ENCODE measurements at regions not wholly inside any gene's neighbourhood (a gene's known extent, or its start where the extent isn't known, plus 50 kb on each side); places are given as distances from the start of the nearest gene placed in this dataset.

DNA sequence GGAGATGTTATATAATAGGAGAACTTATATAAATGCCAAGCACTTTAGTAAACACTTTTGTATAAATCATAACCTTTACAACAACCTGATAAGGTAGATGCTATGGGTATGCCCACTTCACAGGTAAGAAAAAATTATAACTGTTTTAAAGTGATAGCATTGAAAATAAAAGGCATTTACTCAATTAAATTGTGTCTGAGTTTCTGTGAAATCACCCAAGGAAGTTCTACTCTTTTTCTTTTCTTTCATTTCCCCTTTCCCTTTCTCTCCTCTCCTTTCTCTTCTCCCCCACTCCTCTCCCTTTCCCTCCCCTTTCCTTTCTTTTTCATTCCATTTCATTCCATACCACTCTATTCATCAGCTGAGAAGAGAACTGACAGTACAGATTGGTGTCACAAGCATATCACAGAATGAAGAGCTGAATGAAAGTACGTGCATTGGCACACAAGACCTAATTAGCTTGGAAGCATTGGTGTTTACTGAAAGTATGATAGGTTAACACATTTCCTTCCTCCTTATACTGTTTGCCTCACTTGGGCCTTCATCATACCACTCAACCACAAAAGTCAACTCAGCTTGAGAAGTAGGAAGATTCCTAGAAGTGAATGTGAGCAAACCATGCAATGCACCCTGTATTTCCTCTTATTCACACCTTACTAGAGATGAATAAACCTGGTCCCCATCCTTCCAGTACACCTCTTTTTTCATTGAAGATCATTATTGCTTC is 117.9 kb upstream of the AGR3 start:
- dilution Hi-C loops (cut with MboI; ENCODE audit: extremely low pct_ligation_motif_present, low sequenced_read_pairs), result no loop called here
- no peak for FAIRE-seq
- no peaks in the 10 kb centered on the region for H3K9me3 ChIP-seq (ENCODE audit: control insufficient read depth, low read depth, low read length)
- no peak overlapping the region for H2AFZ ChIP-seq (ENCODE audit: control insufficient read depth, low read length)
- H4K20me1 ChIP-seq (ENCODE audit: control insufficient read depth, extremely low read depth, insufficient read depth, low read length), result no peaks in the 10 kb centered on the region
- no peaks in the 10 kb centered on the region for H3K36me3 ChIP-seq (ENCODE audit: control insufficient read depth in 2 of 2, extremely low read depth in 1 of 2, insufficient read depth in 2 of 2, low read length in 2 of 2)
- DNase-seq (ENCODE audit: low read depth, low spot score), result no peak
- TF ChIP-seq, protein P1, sequence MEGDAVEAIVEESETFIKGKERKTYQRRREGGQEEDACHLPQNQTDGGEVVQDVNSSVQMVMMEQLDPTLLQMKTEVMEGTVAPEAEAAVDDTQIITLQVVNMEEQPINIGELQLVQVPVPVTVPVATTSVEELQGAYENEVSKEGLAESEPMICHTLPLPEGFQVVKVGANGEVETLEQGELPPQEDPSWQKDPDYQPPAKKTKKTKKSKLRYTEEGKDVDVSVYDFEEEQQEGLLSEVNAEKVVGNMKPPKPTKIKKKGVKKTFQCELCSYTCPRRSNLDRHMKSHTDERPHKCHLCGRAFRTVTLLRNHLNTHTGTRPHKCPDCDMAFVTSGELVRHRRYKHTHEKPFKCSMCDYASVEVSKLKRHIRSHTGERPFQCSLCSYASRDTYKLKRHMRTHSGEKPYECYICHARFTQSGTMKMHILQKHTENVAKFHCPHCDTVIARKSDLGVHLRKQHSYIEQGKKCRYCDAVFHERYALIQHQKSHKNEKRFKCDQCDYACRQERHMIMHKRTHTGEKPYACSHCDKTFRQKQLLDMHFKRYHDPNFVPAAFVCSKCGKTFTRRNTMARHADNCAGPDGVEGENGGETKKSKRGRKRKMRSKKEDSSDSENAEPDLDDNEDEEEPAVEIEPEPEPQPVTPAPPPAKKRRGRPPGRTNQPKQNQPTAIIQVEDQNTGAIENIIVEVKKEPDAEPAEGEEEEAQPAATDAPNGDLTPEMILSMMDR (optimal IDR thresholded peaks at IDR 0.05 in 1 of 3, IDR thresholded peaks at IDR 0.05 in 1 of 3, conservative IDR thresholded peaks at IDR 0.05 in 1 of 3; ENCODE audit: extremely low read depth in 1 of 3, insufficient read depth in 2 of 3, low read length in 3 of 3), result no peak
- TF ChIP-seq EZH2 (IDR thresholded peaks at IDR 0.05; ENCODE audit: low read length), result no peak
- H3K4me3 ChIP-seq (ENCODE audit: control insufficient read depth in 2 of 3, extremely low read depth in 1 of 3, insufficient read depth in 2 of 3, low read depth in 1 of 3, low read length in 3 of 3), result no peak overlapping the region
- H3K27ac ChIP-seq (ENCODE audit: control insufficient read depth, insufficient read depth, low read length), result no peak overlapping the region
- H3K27me3 ChIP-seq (ENCODE audit: control insufficient read depth, extremely low read depth, insufficient read depth, low read length), result no peaks in the 10 kb centered on the region
- H3K79me2 ChIP-seq (ENCODE audit: control insufficient read depth, insufficient read depth, low read length), result no peaks in the 10 kb centered on the region
- no peak overlapping the region for H3K9ac ChIP-seq (ENCODE audit: control insufficient read depth, extremely low read depth, insufficient read depth, low read length)
- peaks cover 2% of the 10 kb centered on the region for H3K4me1 ChIP-seq (ENCODE audit: control insufficient read depth, extremely low read depth, insufficient read depth, low read length)
- H3K9me1 ChIP-seq (ENCODE audit: control insufficient read depth, extremely low read depth, insufficient read depth, low read length), result no peaks in the 10 kb centered on the region
- H3K4me2 ChIP-seq (ENCODE audit: control insufficient read depth, extremely low read depth, insufficient read depth, low read depth, low read length), result no peak overlapping the region

DNA sequence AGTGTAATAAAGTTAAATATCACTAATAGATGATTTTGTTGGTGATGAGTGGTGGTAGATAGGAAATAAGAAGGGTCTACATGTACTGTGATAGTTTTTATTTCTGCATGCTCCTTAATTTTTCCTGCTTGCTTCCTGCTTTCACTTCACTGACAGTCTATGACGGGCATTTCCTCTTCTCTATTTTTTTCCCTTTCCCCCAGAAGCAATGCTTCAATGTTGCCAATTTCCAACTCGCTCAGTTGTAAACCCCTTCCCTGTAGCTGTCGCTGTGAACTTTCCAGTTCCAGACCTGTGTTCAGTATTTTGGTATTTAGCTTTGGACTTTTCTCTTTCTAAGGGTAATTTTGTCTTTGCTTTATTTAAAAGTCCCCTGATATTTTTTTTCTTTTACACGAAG is 123.5 kb upstream of the AGR3 start:
- no peak for FAIRE-seq
- dilution Hi-C loops (cut with MboI; ENCODE audit: extremely low pct_ligation_motif_present, low sequenced_read_pairs), result no loop called here
- H2AFZ ChIP-seq (ENCODE audit: control insufficient read depth, low read length), result no peak overlapping the region

More for the DNA sequence above, 123.5 kb upstream of the AGR3 start:
- H3K4me2 ChIP-seq (ENCODE audit: control insufficient read depth, extremely low read depth, insufficient read depth, low read depth, low read length), result no peak overlapping the region
- no peak overlapping the region for H3K4me3 ChIP-seq (ENCODE audit: control insufficient read depth in 2 of 3, extremely low read depth in 1 of 3, insufficient read depth in 2 of 3, low read depth in 1 of 3, low read length in 3 of 3)
- no peaks in the 10 kb centered on the region for H3K9me3 ChIP-seq (ENCODE audit: control insufficient read depth, low read depth, low read length)
- TF ChIP-seq, protein P1 (optimal IDR thresholded peaks at IDR 0.05 in 1 of 3, IDR thresholded peaks at IDR 0.05 in 1 of 3, conservative IDR thresholded peaks at IDR 0.05 in 1 of 3; ENCODE audit: extremely low read depth in 1 of 3, insufficient read depth in 2 of 3, low read length in 3 of 3), result no peak
- no peak for TF ChIP-seq EZH2 (IDR thresholded peaks at IDR 0.05; ENCODE audit: low read length)
- peaks cover 11% of the 10 kb centered on the region for H3K4me1 ChIP-seq (ENCODE audit: control insufficient read depth, extremely low read depth, insufficient read depth, low read length)
- no peak for DNase-seq (ENCODE audit: low read depth, low spot score)
- H3K27ac ChIP-seq (ENCODE audit: control insufficient read depth, insufficient read depth, low read length), result no peak overlapping the region
- no peak overlapping the region for H3K9ac ChIP-seq (ENCODE audit: control insufficient read depth, extremely low read depth, insufficient read depth, low read length)
- no peaks in the 10 kb centered on the region for H4K20me1 ChIP-seq (ENCODE audit: control insufficient read depth, extremely low read depth, insufficient read depth, low read length)
- H3K27me3 ChIP-seq (ENCODE audit: control insufficient read depth, extremely low read depth, insufficient read depth, low read length), result no peaks in the 10 kb centered on the region
- H3K36me3 ChIP-seq (ENCODE audit: control insufficient read depth in 2 of 2, extremely low read depth in 1 of 2, insufficient read depth in 2 of 2, low read length in 2 of 2), result no peaks in the 10 kb centered on the region
- no peaks in the 10 kb centered on the region for H3K9me1 ChIP-seq (ENCODE audit: control insufficient read depth, extremely low read depth, insufficient read depth, low read length)
- H3K79me2 ChIP-seq (ENCODE audit: control insufficient read depth, insufficient read depth, low read length), result no peaks in the 10 kb centered on the region

Data from keratinocyte (primary cell).